Thyroid gland (tissue), 4 donors: ENCODE measurements at regions not wholly inside any gene's neighbourhood (a gene's known extent, or its start where the extent isn't known, plus 50 kb on each side); places are given as distances from the start of the nearest gene placed in this dataset.

Source experiments
- DNase-seq, 2 donors: peaks; one replicate each; pipeline ENCODE4 v3.0.0-alpha.2; 2019
- H3K27ac ChIP-seq, 3 donors: fragments of 200-600 bp; sonication (generic); 1 replicate in 2 of 3; 2 replicates in 1 of 3; pipeline ENCODE4 v1.5.1; 2016 to 2019; ENCODE audit warnings: mild to moderate bottlenecking in 1 of 3, moderate library complexity in 1 of 3
- H3K27me3 ChIP-seq: fragments of 200-600 bp; sonication (generic); one replicate; pipeline ENCODE4 v1.5.1; 2019
- H3K36me3 ChIP-seq, 2 donors: fragments of 200-600 bp; sonication (generic); one replicate each; pipeline ENCODE4 v1.5.1; 2016 to 2019
- H3K4me1 ChIP-seq, 2 donors: fragments of 200-600 bp; sonication (generic); one replicate each; pipeline ENCODE4 v1.5.1; 2017 to 2019
- H3K4me3 ChIP-seq, 3 donors: fragments of 200-600 bp; sonication (generic); replicated peaks in 1 of 3; 1 replicate in 2 of 3; 2 replicates in 1 of 3; pipeline ENCODE4 v1.5.1; 2016; ENCODE audit warnings: mild to moderate bottlenecking in 1 of 3
- H3K9me3 ChIP-seq: fragments of 200-600 bp; sonication (generic); one replicate; pipeline ENCODE4 v1.5.1; 2017
- CTCF ChIP-seq, 6 experiments: fragments of 200-600 bp in 3 of 6; fragments of 450-650 bp in 3 of 6; sonication (generic) in 3 of 6; IDR thresholded peaks; one replicate each; pipeline ENCODE4 v1.5.1; 2016 to 2019; ENCODE audit warnings: antibody characterized with exemption in 6 of 6, mild to moderate bottlenecking in 2 of 6, inconsistent platforms in 1 of 6, moderate library complexity in 1 of 6
- POLR2A ChIP-seq, 2 donors: fragments of 450-650 bp; IDR thresholded peaks; one replicate each; pipeline ENCODE4 v1.6.1; 2017; ENCODE audit warnings: antibody characterized with exemption in 2 of 2, mild to moderate bottlenecking in 2 of 2, moderate library complexity in 1 of 2
- WGBS, 2 donors: methylation state at CpG; one replicate each; pipeline ENCODE4 v1.1.5; 2017; 5-methylcytosine and 5-hydroxymethylcytosine counted together
- intact Hi-C: fragments of 100-400 bp; cut with DNase I; formaldehyde crosslinking; loops from one replicate; pipeline ENCODE4 v1.15.1; 2023

DNA sequence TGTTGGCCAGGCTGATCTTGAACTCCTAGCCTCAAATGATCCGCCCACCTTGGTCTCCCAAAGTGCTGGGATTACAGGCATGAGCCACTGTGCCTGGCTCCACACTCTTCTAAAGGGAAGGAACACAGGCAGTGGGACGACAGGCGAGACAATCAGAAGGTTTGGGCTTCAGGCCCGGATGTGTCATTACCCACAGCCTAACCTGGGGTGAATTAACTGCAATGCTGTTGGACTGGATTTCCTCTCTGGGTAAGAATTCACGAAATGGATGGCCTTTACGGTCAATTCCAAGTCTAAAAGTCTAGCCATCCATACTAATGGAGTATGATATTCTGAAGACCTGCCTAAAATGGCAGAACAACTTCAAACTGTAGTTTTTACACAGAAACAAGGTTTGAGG is 83.7 kb upstream of the CCDC28A start:
- no peak overlapping the region for H3K4me3 ChIP-seq
- no peak for TF ChIP-seq POLR2A (IDR thresholded peaks at IDR 0.05)
- TF ChIP-seq CTCF (IDR thresholded peaks at IDR 0.05), result no peak
- 89 to 99% methylated on average over 6 of the region's 6 CpGs for WGBS, 2 donors
- no peaks in the 10 kb centered on the region for H3K36me3 ChIP-seq
- no peak overlapping the region for H3K27ac ChIP-seq
- intact Hi-C loops, result loop anchor here (5.0 kb wide), 1 partner anchor 77 kb away; no protein-coding TSS in a partner anchor
- peaks cover 3 to 4% of the 10 kb centered on the region in 2 donors for H3K4me1 ChIP-seq
- no peak for DNase-seq
- H3K27me3 ChIP-seq, result no peaks in the 10 kb centered on the region
- H3K9me3 ChIP-seq, result no peaks in the 10 kb centered on the region

DNA sequence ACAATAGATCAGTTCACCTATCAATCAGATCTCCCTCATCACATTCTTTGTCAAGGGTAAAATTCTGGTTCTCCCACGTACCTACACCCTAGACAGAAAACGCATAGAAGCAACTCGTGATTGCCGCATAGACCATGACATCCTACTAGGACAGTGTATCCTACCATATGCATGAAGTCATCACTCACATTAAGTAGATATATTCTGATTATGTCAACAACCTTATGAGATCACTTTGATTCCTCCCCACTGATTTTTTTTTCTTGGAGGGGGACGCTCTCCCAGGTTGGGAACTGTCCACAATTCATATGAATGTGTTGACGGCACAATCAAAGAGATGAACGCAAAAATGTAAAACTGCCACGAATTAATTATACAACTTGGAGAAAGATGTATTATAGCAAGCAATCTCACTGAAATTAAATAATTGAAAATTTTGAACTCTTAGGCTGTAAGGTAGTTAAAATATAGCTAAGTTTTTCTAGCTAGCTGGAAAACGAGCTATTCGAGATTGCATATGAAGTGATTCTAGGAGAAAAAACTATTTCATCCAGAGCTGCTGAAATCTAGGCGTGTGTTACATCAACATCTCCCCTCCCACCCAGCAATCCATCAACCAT is 82.5 kb upstream of the CCDC28A start:
- Histone ChIP-seq H3K27me3 (no peaks in the 10 kb centered on the region), H3K4me1 (peaks cover 3 to 4% of the 10 kb centered on the region in 2 donors), H3K27ac (no peak overlapping the region), H3K36me3 (no peaks in the 10 kb centered on the region), H3K9me3 (no peaks in the 10 kb centered on the region), H3K4me3 (no peak overlapping the region)
- TF ChIP-seq POLR2A (IDR thresholded peaks at IDR 0.05) (no peak), CTCF (IDR thresholded peaks at IDR 0.05) (no peak)
- 79 to 88% methylated on average over 11 of the region's 11 CpGs for WGBS, 2 donors
- intact Hi-C loops, result loop anchor here (5.0 kb wide), 1 partner anchor 76 kb away; no protein-coding TSS in a partner anchor
- DNase-seq, result no peak

DNA sequence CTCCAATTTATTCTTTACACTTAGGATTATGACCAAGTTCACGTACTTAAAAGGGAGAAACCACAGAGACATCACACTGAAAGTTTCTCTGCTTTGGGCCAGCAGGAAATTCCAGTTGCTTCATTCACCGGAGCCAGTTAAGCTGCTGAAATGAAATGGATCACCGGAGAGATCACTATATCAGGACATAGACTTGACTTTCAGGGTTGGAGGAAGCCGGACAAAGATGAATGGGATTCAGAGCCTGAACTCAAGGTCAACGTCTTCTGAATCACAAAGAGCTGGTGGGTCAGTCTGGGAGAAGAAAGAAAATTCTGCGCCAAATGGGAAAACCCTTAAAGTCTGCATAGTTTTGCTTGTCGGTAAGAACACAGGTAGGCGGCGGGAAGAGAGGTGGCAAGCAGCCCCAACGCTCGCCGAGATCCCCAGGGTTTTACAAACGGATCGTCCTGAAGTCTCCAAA is 81.9 kb upstream of the CCDC28A start:
- intact Hi-C loops, result loop anchor here (5.0 kb wide), 1 partner anchor 76 kb away; no protein-coding TSS in a partner anchor

DNA sequence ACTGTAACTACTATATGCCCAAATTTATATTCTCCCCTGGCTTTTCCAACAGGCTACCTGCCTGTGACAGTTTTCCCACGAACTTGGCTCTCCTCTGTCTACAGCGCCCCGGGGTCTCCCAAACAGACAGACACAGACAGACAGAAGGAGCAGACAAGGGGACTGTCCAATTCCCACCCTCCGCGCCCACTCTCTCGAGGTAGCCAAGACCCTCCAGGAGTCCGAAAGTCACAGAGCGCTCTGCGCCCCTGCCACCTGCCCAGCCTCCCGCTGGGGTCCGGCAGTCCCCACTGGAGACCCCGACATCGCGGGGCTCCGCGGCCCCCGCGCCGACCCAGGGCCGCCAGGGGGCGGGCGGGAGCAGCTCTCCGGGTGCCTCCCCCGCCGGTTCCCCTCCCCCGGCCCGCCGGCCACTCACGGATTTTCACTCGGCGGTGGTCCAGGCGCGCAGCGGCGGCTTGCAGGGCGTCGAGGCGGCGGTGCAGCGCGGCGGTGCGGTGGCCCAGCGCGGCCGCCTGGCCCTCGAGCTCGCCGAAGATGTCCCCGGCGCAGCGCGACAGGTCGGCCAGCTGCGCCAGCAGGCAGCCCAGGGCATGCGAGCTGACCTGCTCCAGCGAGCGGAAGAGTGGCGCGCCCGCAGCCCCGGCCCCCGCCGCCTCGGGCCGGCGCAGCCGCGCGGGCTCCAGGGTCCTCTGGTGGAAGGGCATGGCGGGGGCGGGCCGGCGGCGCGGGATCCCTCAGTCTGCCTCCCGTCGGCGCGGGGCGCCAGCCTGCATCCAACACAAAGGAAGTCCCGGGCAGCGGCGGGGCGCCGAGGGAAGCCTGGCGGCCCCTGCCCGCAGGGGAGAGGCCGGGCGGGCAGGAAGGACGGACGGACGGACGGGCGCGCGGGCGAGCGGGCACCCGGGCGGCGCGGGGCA is 81.3 kb upstream of the CCDC28A start:
- H3K36me3 ChIP-seq, result no peaks in the 10 kb centered on the region
- peaks cover 3 to 4% of the 10 kb centered on the region in 2 donors for H3K4me1 ChIP-seq
- H3K4me3 ChIP-seq, result peak overlapping the region; percentile 40 to 79 (median 73)
- peak; percentile 73 to 79 for DNase-seq
- H3K9me3 ChIP-seq, result no peaks in the 10 kb centered on the region
- WGBS, 2 donors, result 1 to 2% methylated on average over 6 to 17 of the region's 103 CpGs
- no peaks in the 10 kb centered on the region for H3K27me3 ChIP-seq
- intact Hi-C loops, result loop anchor here (5.0 kb wide), 1 partner anchor 75 kb away; no protein-coding TSS in a partner anchor
- TF ChIP-seq CTCF (IDR thresholded peaks at IDR 0.05), result peak; percentile 48 to 95 (median 78)
- peak in 1 of 2 donors; percentile 24 for TF ChIP-seq POLR2A (IDR thresholded peaks at IDR 0.05)
- H3K27ac ChIP-seq, result peak overlapping the region; percentile 39 to 70 (median 70)

More for the DNA sequence above, 81.9 kb upstream of the CCDC28A start:
- Histone ChIP-seq H3K4me3 (peak overlapping the region in 2 of 3 donors; percentile 40 to 73), H3K27me3 (no peaks in the 10 kb centered on the region), H3K36me3 (no peaks in the 10 kb centered on the region), H3K27ac (peak overlapping the region in 2 of 3 donors; percentile 70), H3K4me1 (peaks cover 3 to 4% of the 10 kb centered on the region in 2 donors), H3K9me3 (no peaks in the 10 kb centered on the region)
- WGBS, 2 donors, result 5 to 10% methylated on average over 14 of the region's 14 CpGs
- peak; percentile 36 to 45 for DNase-seq
- TF ChIP-seq CTCF (IDR thresholded peaks at IDR 0.05), result no peak
- TF ChIP-seq POLR2A (IDR thresholded peaks at IDR 0.05), result no peak
